Spinal cord (tissue), 9 donors: ENCODE measurements at regions not wholly inside any gene's neighbourhood (a gene's known extent, or its start where the extent isn't known, plus 50 kb on each side); places are given as distances from the start of the nearest gene placed in this dataset.

Source experiments
- DNase-seq, 6 donors: peaks; one replicate each; pipeline versions ENCODE4 v3.0.0 to v3.0.0-alpha.2; 2013 to 2015; ENCODE audit warnings: low spot score in 6 of 6, low read depth in 4 of 6
- H3K27ac ChIP-seq: one replicate; pipeline ENCODE4 v1.5.1; 2013; ENCODE audit warnings: low read depth, low read length, control low read depth
- H3K27me3 ChIP-seq: one replicate; pipeline ENCODE4 v1.6.1; 2013; ENCODE audit warnings: low read length; ENCODE audit not compliant: control insufficient read depth, insufficient read depth
- H3K36me3 ChIP-seq: one replicate; pipeline ENCODE4 v1.6.1; 2013; ENCODE audit warnings: low read length; ENCODE audit not compliant: control insufficient read depth, insufficient read depth
- H3K4me1 ChIP-seq: one replicate; pipeline ENCODE4 v1.6.1; 2013; ENCODE audit warnings: low read length; ENCODE audit not compliant: control insufficient read depth, insufficient read depth
- H3K4me3 ChIP-seq: one replicate; pipeline ENCODE4 v1.5.1; 2013; ENCODE audit warnings: low read depth, low read length, control low read depth
- H3K9me3 ChIP-seq: one replicate; pipeline ENCODE4 v1.6.1; 2013; ENCODE audit warnings: low read length; ENCODE audit not compliant: control insufficient read depth, insufficient read depth
- WGBS: methylation state at CpG from one replicate; pipeline ENCODE4 v1.1.5; 2013; ENCODE audit warnings: missing lambda C conversion rate; ENCODE audit not compliant: insufficient coverage; 5-methylcytosine and 5-hydroxymethylcytosine counted together
- donor health status: healthy.

GRCh38 chr5:2581418-2581817, 170.1 kb downstream of the IRX2 start:
- Histone ChIP-seq H3K4me3 (no peak overlapping the region), H3K27ac (no peak overlapping the region), H3K36me3 (no peaks in the 10 kb centered on the region), H3K9me3 (no peaks in the 10 kb centered on the region), H3K4me1 (no peaks in the 10 kb centered on the region), H3K27me3 (peaks cover 3% of the 10 kb centered on the region)
- WGBS, result 98% methylated on average over 4 of the region's 5 CpGs
- no peak for DNase-seq

GRCh38 chr5:2579126-2579525, 172.4 kb downstream of the IRX2 start:
- H3K4me3 ChIP-seq, result no peak overlapping the region
- no peaks in the 10 kb centered on the region for H3K9me3 ChIP-seq
- peak in 2 of 6 donors; percentile 6 to 74 for DNase-seq
- no peak overlapping the region for H3K27ac ChIP-seq
- H3K36me3 ChIP-seq, result no peaks in the 10 kb centered on the region
- H3K27me3 ChIP-seq, result peaks cover 5% of the 10 kb centered on the region
- WGBS, result 70% methylated on average over 5 of the region's 5 CpGs
- H3K4me1 ChIP-seq, result no peaks in the 10 kb centered on the region

GRCh38 chr5:2577312-2578036, 174.0 kb downstream of the IRX2 start:
- Histone ChIP-seq H3K27ac (no peak overlapping the region), H3K36me3 (no peaks in the 10 kb centered on the region), H3K9me3 (no peaks in the 10 kb centered on the region), H3K4me3 (no peak overlapping the region), H3K27me3 (peaks cover 5% of the 10 kb centered on the region), H3K4me1 (no peaks in the 10 kb centered on the region)
- 95% methylated on average over 10 of the region's 12 CpGs for WGBS
- DNase-seq, result no peak

GRCh38 chr5:2576823-2577222, 174.7 kb downstream of the IRX2 start:
- Histone ChIP-seq H3K27ac (no peak overlapping the region), H3K36me3 (no peaks in the 10 kb centered on the region), H3K27me3 (peaks cover 5% of the 10 kb centered on the region), H3K4me3 (no peak overlapping the region), H3K9me3 (no peaks in the 10 kb centered on the region), H3K4me1 (no peaks in the 10 kb centered on the region)
- DNase-seq, result no peak
- WGBS, result 92% methylated on average over 11 of the region's 11 CpGs

- no peak overlapping the region for H3K27ac ChIP-seq
- no peak overlapping the region for H3K4me3 ChIP-seq
- 80% methylated on average over 1 of the region's 1 CpG for WGBS
- no peaks in the 10 kb centered on the region for H3K4me1 ChIP-seq
- H3K27me3 ChIP-seq, result peaks cover 5% of the 10 kb centered on the region
- no peaks in the 10 kb centered on the region for H3K9me3 ChIP-seq
- DNase-seq, result no peak
- H3K36me3 ChIP-seq, result no peaks in the 10 kb centered on the region
Measured at GRCh38 chr5:2575871-2576270, 175.6 kb downstream of the IRX2 start.

GRCh38 chr5:2575292-2575691, 176.2 kb downstream of the IRX2 start:
- WGBS, result 43% methylated on average over 3 of the region's 3 CpGs
- no peak overlapping the region for H3K4me3 ChIP-seq
- DNase-seq, result no peak
- H3K27me3 ChIP-seq, result peaks cover 5% of the 10 kb centered on the region
- H3K36me3 ChIP-seq, result no peaks in the 10 kb centered on the region
- H3K4me1 ChIP-seq, result no peaks in the 10 kb centered on the region
- no peaks in the 10 kb centered on the region for H3K9me3 ChIP-seq
- no peak overlapping the region for H3K27ac ChIP-seq

GRCh38 chr5:2574155-2574554, 177.3 kb downstream of the IRX2 start:
- Histone ChIP-seq H3K36me3 (no peaks in the 10 kb centered on the region), H3K4me3 (no peak overlapping the region), H3K27ac (no peak overlapping the region), H3K4me1 (no peaks in the 10 kb centered on the region), H3K9me3 (no peaks in the 10 kb centered on the region), H3K27me3 (peaks cover 5% of the 10 kb centered on the region)
- WGBS, result 81% methylated on average over 4 of the region's 5 CpGs
- no peak for DNase-seq

GRCh38 chr5:2570586-2570985, 180.9 kb downstream of the IRX2 start:
- Histone ChIP-seq H3K9me3 (peaks cover 2% of the 10 kb centered on the region), H3K4me1 (no peaks in the 10 kb centered on the region), H3K27me3 (peaks cover 2% of the 10 kb centered on the region), H3K4me3 (no peak overlapping the region), H3K36me3 (no peaks in the 10 kb centered on the region), H3K27ac (no peak overlapping the region)
- peak in 1 of 6 donors; percentile 72 for DNase-seq
- WGBS, result 23% methylated on average over 4 of the region's 10 CpGs

GRCh38 chr5:2569774-2570542, 181.5 kb downstream of the IRX2 start:
- no peak for DNase-seq
- Histone ChIP-seq H3K4me3 (no peak overlapping the region), H3K9me3 (peaks cover 2% of the 10 kb centered on the region), H3K4me1 (no peaks in the 10 kb centered on the region), H3K27ac (no peak overlapping the region), H3K27me3 (no peaks in the 10 kb centered on the region), H3K36me3 (no peaks in the 10 kb centered on the region)
- WGBS, result 95% methylated on average over 13 of the region's 15 CpGs

- Histone ChIP-seq H3K9me3 (peaks cover 2% of the 10 kb centered on the region), H3K36me3 (no peaks in the 10 kb centered on the region), H3K27ac (no peak overlapping the region), H3K27me3 (no peaks in the 10 kb centered on the region), H3K4me1 (no peaks in the 10 kb centered on the region), H3K4me3 (no peak overlapping the region)
- no peak for DNase-seq
- 69% methylated on average over 8 of the region's 10 CpGs for WGBS
Measured at GRCh38 chr5:2569176-2569575, 182.3 kb downstream of the IRX2 start.
